Heart left ventricle (tissue), 13 donors: ENCODE measurements at regions not wholly inside any gene's neighbourhood (a gene's known extent, or its start where the extent isn't known, plus 50 kb on each side); places are given as distances from the start of the nearest gene placed in this dataset.

Experiments
- CTCF ChIP-seq, 12 donors: fragments of 200-600 bp; sonication (generic) in 4 of 12; IDR thresholded peaks; one replicate each; pipeline versions ENCODE4 v1.5.0 to v1.8.0; 2018 to 2022; ENCODE audit warnings: antibody characterized with exemption in 12 of 12, mild to moderate bottlenecking in 5 of 12
- POLR2A ChIP-seq, 2 donors: fragments of 450-650 bp; IDR thresholded peaks; one replicate each; pipeline ENCODE4 v1.6.1; 2017; ENCODE audit warnings: antibody characterized with exemption in 2 of 2, mild to moderate bottlenecking in 2 of 2, moderate library complexity in 2 of 2
- donor health status: ischemic (EF 13 %, LVEDD 7.1; RV severe dilation, severe dysfunction).
- donor health status: DM: no; HTN: yes; CAD: no.
- donor health status: DM: no; HTN: no; CAD: no.
- donor health status: ischemic (EF 25% LVEDD 6.9; RV normal size, moderate dysfunction).
- donor health status: ischemic (EF 25% LVEDD 5.7; RV mildly dilated, moderate dysfunction).
- donor health status: ischemic (EF 35%, LVEDD 5.7; RV mildly dilated, moderate dysfunction).
- donor health status: nonischemic (EF 11% LVEDD 7.7; RV severe dilation, severe dysfunction).
- donor health status: DM: yes; HTN: yes; CAD: no.
- donor health status: PGD.
- donor health status: ischemic (EF 29% LVEDD 5.4; RV normal size, mild dysfunction).
- donor health status: nonischemic (EF 23%, LVEDD 6.1; RV moderate dilation, normal function).

GRCh38 chr9:89790542-89791109 lies 185.8 kb downstream of the GADD45G start:
- TF ChIP-seq CTCF (IDR thresholded peaks at IDR 0.05) = no peak
- TF ChIP-seq POLR2A (IDR thresholded peaks at IDR 0.05) = no peak
